HT1080 (cell line): ENCODE measurements at regions not wholly inside any gene's neighbourhood (a gene's known extent, or its start where the extent isn't known, plus 50 kb on each side); places are given as distances from the start of the nearest gene placed in this dataset. TPM values are rescaled to one million over a fixed set of nuclear protein-coding genes. Genes with fewer than 3 reads are reported as not detected.

Source experiments
- DNase-seq: peaks from one replicate; pipeline ENCODE4 v3.0.0-alpha.2; 2015; ENCODE audit warnings: low read depth
- small RNA-seq: library from RNA; depleted of rRNA; stranded (forward); fragments of <200 nt; gene quantifications from one replicate; pipeline ENCODE3, GENCODE V24; 2014

DNA sequence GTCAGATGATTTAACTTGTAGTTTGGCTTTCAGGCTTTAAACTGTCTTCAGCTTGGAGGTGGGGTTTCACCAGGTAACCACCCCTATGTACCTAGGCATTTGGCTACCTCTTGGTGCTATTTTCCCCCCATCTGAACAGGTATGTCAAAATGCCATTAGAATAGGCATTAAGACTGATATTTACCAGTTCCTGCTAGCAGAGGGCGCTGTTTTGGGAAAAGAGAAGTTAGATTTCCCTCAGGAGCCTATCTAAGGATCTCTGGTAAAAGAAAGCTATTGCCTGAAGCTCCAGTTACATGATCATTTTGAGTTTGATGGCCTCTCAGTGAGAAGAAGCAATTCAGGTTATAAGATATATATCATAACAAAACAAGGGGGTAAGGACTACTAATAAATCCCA is 879.1 kb downstream of the SH3BGRL start:
- no peak for DNase-seq

DNA sequence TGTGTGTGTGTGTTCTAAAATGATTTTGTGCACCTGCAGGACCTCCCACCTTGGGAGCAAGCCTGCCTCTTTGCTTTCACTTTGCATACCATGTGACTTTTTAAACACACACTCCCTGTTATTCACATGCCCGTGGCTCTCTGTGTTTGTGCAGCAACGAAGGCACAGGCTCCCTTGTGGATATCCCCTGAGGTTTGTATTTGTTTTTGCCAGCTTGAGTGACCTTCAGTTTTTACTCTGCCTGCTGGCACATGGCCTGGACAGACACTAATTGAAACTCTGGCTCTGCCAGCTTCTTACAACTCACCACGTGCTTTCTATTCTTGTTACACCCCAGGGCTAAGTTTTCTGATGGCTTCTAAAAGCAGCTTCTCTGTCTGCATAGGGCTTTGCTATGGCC is 885.8 kb downstream of the SH3BGRL start:
- no peak for DNase-seq

DNA sequence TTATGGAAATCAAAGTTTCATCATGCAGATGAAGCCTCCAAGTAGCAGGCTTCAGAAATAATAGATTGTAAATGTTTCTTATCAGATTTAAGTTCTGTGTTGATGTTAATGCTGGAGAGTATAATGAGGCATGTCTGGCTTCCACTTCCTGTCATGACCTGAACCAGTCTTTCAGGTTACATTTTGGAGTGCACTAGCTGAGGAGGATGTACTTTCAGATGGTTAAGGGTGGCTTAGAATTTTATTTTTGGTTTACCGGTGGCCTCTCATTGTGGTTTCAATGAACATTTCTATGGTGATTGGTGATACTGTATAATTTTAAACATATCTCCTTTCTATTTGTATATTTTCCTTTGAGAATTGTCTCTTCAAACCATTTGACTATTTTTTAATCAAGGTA is 890.4 kb downstream of the SH3BGRL start:
- DNase-seq: no peak

- no peak for DNase-seq
These were observed 923.2 kb downstream of the SH3BGRL start for GRCh38 chrX:82125103-82125502.

- no peak for DNase-seq
These were observed 925.6 kb downstream of the SH3BGRL start for GRCh38 chrX:82127228-82128123.

DNA sequence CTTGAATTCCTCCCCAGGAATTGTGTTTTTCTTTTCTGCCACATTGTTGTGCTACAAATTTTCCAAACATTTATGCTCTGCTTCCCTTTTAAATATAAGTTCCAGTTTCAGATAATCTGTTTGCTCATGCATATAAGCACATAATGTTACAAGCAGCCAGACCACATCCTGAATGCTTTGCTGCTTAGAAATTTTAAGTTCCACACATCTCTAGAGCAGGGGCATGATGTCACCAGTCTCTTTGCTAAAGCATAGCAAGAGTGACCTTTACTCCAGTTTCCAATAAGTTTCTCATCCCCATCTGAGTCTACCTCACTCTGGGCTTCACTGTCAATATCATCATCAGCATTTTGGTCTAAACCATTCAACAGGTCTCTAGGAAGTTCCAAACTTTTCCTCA is 932.5 kb downstream of the SH3BGRL start:
- peak; percentile 3 for DNase-seq

DNA sequence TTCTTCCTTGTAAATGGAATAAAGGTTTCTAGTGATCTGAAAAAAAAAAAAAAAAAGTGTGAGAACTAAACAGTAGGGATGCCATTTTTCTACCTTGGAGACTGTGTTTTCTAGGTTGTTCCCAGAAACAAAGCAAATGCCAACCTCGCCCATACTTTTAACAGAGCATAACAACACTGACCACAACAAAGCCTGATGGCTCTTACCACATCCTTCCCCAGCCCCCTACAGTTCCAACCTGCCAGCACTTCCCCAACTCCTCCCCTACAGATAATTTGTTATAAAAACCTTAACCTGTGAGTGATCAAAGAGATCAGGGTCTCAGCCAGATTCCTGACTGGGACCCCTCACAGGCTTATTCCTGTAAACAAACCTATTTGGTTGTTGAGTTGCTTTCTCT is 940.0 kb downstream of the SH3BGRL start:
- DNase-seq: peak; percentile 1

DNA sequence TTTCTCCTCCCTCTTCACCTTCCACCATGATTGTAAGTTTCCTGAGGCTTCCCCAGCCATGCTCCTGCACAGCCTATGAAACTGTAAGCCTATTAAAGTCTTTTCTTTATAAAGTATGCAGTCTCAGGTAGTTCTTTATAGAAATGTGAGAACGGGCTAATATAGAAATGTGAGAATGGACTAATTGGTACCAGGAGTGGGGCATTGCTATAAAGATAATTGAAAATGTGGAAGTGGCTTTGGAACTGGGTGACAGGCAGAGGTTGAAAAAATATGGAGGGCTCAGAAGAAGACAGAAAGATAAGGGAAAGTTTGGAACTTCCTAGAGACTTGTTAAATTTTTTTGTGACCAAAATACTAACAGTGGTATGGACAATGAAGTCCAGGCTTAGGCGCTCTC is 959.3 kb downstream of the SH3BGRL start:
- no peak for DNase-seq

DNA sequence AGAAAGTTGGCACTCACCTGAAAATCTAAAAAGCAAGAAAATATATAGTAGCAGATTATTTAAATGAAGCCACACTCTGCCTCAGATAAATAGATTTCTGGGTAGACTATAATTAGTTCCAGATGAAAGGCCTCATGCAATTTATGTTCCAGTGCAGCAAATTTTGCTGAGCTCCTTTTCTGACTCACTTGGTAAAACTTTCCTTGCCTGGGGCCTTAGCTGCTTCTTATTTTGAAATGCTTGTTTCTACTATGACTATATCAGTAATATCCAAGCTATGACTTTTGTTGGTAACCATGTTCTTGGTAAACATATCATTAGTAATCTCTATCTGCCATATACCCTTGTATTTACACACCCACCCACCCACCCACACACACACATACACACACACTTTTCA is 961.8 kb downstream of the SH3BGRL start:
- DNase-seq: no peak

- no peak for DNase-seq
These were observed 995.0 kb downstream of the SH3BGRL start for GRCh38 chrX:82196866-82197265.

DNA sequence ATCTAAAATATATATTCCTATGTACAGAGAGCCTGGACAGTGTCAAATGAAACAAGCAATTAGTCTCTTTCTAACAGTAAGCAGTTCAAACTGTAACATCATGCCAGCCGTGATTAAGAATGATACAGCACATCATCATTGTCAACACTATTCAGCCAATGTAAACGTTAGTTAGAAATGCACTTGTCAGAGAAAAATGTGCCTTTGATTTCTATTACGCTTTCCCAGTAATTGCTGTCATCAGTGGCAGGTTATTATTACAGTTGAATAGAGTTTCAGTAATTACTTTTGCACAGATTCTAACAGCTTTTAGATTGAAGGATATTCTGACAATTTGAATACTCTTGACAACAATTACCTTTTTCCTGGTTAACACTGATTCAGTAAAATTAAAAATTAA is 1007.1 kb downstream of the SH3BGRL start:
- DNase-seq: no peak

GRCh38 chrX:82218361-82218760 is 1016.5 kb downstream of the SH3BGRL start:
- peak; percentile 8 for DNase-seq

DNA sequence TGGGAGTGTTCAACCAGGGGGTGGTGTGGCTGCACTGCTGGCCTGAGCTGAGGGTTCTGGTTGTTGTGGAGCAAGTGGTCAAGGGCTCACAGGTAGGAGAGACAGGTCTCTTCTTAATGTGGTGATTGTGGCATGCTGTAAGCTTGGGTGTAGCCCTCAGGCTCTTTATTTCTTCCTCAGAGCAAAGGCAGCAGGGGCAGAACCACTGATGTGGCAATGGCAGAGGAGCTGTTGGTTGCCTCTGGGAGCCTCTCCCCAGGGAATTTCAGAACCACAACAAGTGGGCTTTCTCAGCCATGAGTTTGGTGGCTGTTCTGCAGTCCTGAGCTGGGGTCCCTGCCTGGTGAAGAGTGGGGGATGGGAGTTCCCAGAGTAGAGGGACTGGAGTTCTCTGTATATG is 1017.2 kb downstream of the SH3BGRL start:
- DNase-seq: no peak

DNA sequence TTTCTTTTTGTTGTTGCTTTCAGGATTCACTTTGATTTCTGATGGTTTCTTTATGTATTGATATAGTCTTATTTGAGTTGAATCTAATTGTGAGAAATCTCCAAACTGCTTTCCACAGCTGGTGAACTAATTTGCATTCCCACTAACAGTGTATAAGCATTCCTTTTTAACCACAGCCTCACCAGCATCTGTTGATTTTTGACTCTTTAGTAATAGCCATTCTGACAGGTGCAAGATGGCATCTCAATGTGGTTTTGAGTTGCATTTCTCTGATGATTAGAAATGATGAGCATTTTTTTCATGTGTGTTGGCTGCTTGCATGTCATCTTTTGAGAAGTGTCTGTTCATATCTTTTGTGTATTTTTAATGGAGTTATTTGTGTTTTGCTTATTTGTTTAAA is 1023.1 kb downstream of the SH3BGRL start:
- no peak for DNase-seq

- no peak for DNase-seq
These were observed 1028.1 kb downstream of the SH3BGRL start for GRCh38 chrX:82230013-82230412.

- no peak for DNase-seq
These were observed 1030.8 kb downstream of the SH3BGRL start for GRCh38 chrX:82232679-82233078.

DNA sequence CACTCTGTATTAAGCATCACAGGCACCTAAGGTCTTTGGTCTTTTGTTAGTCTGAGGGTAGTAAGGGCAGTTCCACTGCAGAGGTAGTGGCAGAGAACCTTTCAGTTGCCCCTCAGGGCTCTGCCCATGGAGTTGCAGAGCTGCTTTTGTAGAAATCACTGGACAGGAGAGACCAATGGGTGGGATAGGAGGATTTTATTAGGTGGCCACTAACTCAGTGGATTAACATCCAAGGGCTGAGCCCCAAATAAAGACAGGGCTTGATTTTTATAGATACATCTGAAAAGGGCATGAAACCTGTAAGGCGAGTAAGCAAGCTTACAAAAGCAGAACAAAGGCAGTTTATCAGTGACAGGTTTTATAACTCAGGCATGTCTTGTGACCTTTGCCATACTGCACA is 1035.4 kb downstream of the SH3BGRL start:
- no peak for DNase-seq

Small RNAs in the stretch of these regions (small RNA-seq; reads per million reads assigned to genes)
- not detected for gene RNU6-974P
